ENCODE measurements at regions not wholly inside any gene's neighbourhood (a gene's known extent, or its start where the extent isn't known, plus 50 kb on each side); places are given as distances from the start of the nearest gene placed in this dataset.

GRCh38 chr2:78615956-78616355, 409.5 kb upstream of the REG3G start:
- Mint-ChIP-seq H3K9me3 (ENCODE audit: unreplicated experiment) (no peaks in the 10 kb centered on the region), H3K27ac (ENCODE audit: unreplicated experiment) (no peak overlapping the region), H3K4me3 (ENCODE audit: unreplicated experiment) (no peak overlapping the region), H3K27me3 (ENCODE audit: unreplicated experiment) (no peaks in the 10 kb centered on the region), H3K36me3 (ENCODE audit: unreplicated experiment) (no peaks in the 10 kb centered on the region), H3K4me1 (ENCODE audit: unreplicated experiment) (no peaks in the 10 kb centered on the region)
- no peak for DNase-seq (ENCODE audit: extremely low spot score, unreplicated experiment)
- TF ChIP-seq CTCF (IDR thresholded peaks at IDR 0.05): no peak

- DNase-seq (ENCODE audit: extremely low spot score, unreplicated experiment): no peak
- H3K27ac Mint-ChIP-seq (ENCODE audit: unreplicated experiment): no peak overlapping the region
- H3K36me3 Mint-ChIP-seq (ENCODE audit: unreplicated experiment): no peaks in the 10 kb centered on the region
- H3K4me3 Mint-ChIP-seq (ENCODE audit: unreplicated experiment): no peak overlapping the region
- H3K9me3 Mint-ChIP-seq (ENCODE audit: unreplicated experiment): no peaks in the 10 kb centered on the region
- TF ChIP-seq CTCF (IDR thresholded peaks at IDR 0.05): no peak
- H3K4me1 Mint-ChIP-seq (ENCODE audit: unreplicated experiment): no peaks in the 10 kb centered on the region
- H3K27me3 Mint-ChIP-seq (ENCODE audit: unreplicated experiment): no peaks in the 10 kb centered on the region
Measured at GRCh38 chr2:78634425-78634824, 391.1 kb upstream of the REG3G start.

- Mint-ChIP-seq H3K27me3 (ENCODE audit: unreplicated experiment) (no peaks in the 10 kb centered on the region), H3K4me1 (ENCODE audit: unreplicated experiment) (no peaks in the 10 kb centered on the region), H3K9me3 (ENCODE audit: unreplicated experiment) (no peaks in the 10 kb centered on the region), H3K4me3 (ENCODE audit: unreplicated experiment) (no peak overlapping the region), H3K27ac (ENCODE audit: unreplicated experiment) (no peak overlapping the region), H3K36me3 (ENCODE audit: unreplicated experiment) (no peaks in the 10 kb centered on the region)
- DNase-seq (ENCODE audit: extremely low spot score, unreplicated experiment): no peak
- no peak for TF ChIP-seq CTCF (IDR thresholded peaks at IDR 0.05)
Measured at GRCh38 chr2:78644854-78645253, 380.6 kb upstream of the REG3G start.

- TF ChIP-seq CTCF (IDR thresholded peaks at IDR 0.05): no peak
- H3K4me3 Mint-ChIP-seq (ENCODE audit: unreplicated experiment): no peak overlapping the region
- DNase-seq (ENCODE audit: extremely low spot score, unreplicated experiment): no peak
- no peaks in the 10 kb centered on the region for H3K9me3 Mint-ChIP-seq (ENCODE audit: unreplicated experiment)
- no peaks in the 10 kb centered on the region for H3K4me1 Mint-ChIP-seq (ENCODE audit: unreplicated experiment)
- H3K36me3 Mint-ChIP-seq (ENCODE audit: unreplicated experiment): no peaks in the 10 kb centered on the region
- no peak overlapping the region for H3K27ac Mint-ChIP-seq (ENCODE audit: unreplicated experiment)
- H3K27me3 Mint-ChIP-seq (ENCODE audit: unreplicated experiment): no peaks in the 10 kb centered on the region
Measured at GRCh38 chr2:78646533-78647364, 378.8 kb upstream of the REG3G start.

- no peak for TF ChIP-seq CTCF (IDR thresholded peaks at IDR 0.05)
- H3K4me3 Mint-ChIP-seq (ENCODE audit: unreplicated experiment): no peak overlapping the region
- no peaks in the 10 kb centered on the region for H3K36me3 Mint-ChIP-seq (ENCODE audit: unreplicated experiment)
- H3K27ac Mint-ChIP-seq (ENCODE audit: unreplicated experiment): no peak overlapping the region
- H3K4me1 Mint-ChIP-seq (ENCODE audit: unreplicated experiment): no peaks in the 10 kb centered on the region
- no peaks in the 10 kb centered on the region for H3K27me3 Mint-ChIP-seq (ENCODE audit: unreplicated experiment)
- H3K9me3 Mint-ChIP-seq (ENCODE audit: unreplicated experiment): peaks cover 8% of the 10 kb centered on the region
- no peak for DNase-seq (ENCODE audit: extremely low spot score, unreplicated experiment)
Measured at GRCh38 chr2:78648558-78648957, 376.9 kb upstream of the REG3G start.
